SK-N-SH treated with all-trans-retinoic acid at 6 μM for 48 hours (cell line): ENCODE measurements at regions not wholly inside any gene's neighbourhood (a gene's known extent, or its start where the extent isn't known, plus 50 kb on each side); places are given as distances from the start of the nearest gene placed in this dataset.

ENCODE experiments used
- ATAC-seq: fragments of 200-7000 bp; cut with Tn5 transposase; 3 replicates; pipeline ENCODE4 v1.9.1; 2020; ENCODE audit warnings: mild to moderate bottlenecking, moderate library complexity
- ARNTL ChIP-seq: fragments of 450-650 bp; formaldehyde crosslinking; IDR thresholded peaks from 2 replicates; pipeline ENCODE4 v1.5.0; 2020; ENCODE audit warnings: low read depth, mild to moderate bottlenecking, moderate library complexity, borderline replicate concordance
- BACH2 ChIP-seq: fragments of 250-450 bp; sonication (Bioruptor Pico); IDR thresholded peaks from 2 replicates; pipeline ENCODE4 v1.9.0; 2021; ENCODE audit warnings: mild to moderate bottlenecking, borderline replicate concordance
- ESRRG ChIP-seq: fragments of 250-450 bp; sonication (Bioruptor Pico); IDR thresholded peaks from 2 replicates; pipeline ENCODE4 v1.6.1; 2021; ENCODE audit warnings: mild to moderate bottlenecking
- GLIS3 ChIP-seq: fragments of 250-450 bp; sonication (Bioruptor Pico); IDR thresholded peaks from 2 replicates; pipeline ENCODE4 v1.5.0; 2020; ENCODE audit warnings: mild to moderate bottlenecking, moderate library complexity
- ISL1 ChIP-seq: fragments of 250-450 bp; sonication (Bioruptor Pico); IDR thresholded peaks from 2 replicates; pipeline ENCODE4 v2.1.2; 2022; ENCODE audit warnings: mild to moderate bottlenecking, moderate library complexity
- OSR1 ChIP-seq: fragments of 250-450 bp; sonication (Bioruptor Pico); IDR thresholded peaks from 2 replicates; pipeline ENCODE4 v1.8.0; 2022; ENCODE audit warnings: moderate library complexity, mild to moderate bottlenecking, inconsistent platforms
- PPARA ChIP-seq: fragments of 250-450 bp; sonication (Bioruptor Pico); IDR thresholded peaks from 2 replicates; pipeline ENCODE4 v1.5.0; 2020; ENCODE audit warnings: mild to moderate bottlenecking, borderline replicate concordance
- RARB ChIP-seq: fragments of 250-450 bp; sonication (Bioruptor Pico); IDR thresholded peaks from 2 replicates; pipeline ENCODE4 v1.8.0; 2021; ENCODE audit warnings: mild to moderate bottlenecking, moderate library complexity
- SNAI2 ChIP-seq: fragments of 250-450 bp; sonication (Bioruptor Pico); IDR thresholded peaks from 2 replicates; pipeline ENCODE4 v1.5.0; 2020; ENCODE audit warnings: mild to moderate bottlenecking, moderate library complexity
- TCF4 ChIP-seq: fragments of 250-450 bp; sonication (Bioruptor Pico); IDR thresholded peaks from 2 replicates; pipeline ENCODE4 v1.8.0; 2021; ENCODE audit warnings: mild to moderate bottlenecking, moderate library complexity, borderline replicate concordance
- TOX ChIP-seq: fragments of 250-450 bp; sonication (Bioruptor Pico); IDR thresholded peaks from 2 replicates; pipeline ENCODE4 v1.8.0; 2021; ENCODE audit warnings: mild to moderate bottlenecking, moderate library complexity, borderline replicate concordance
- ZFP3 ChIP-seq: fragments of 250-450 bp; sonication (Bioruptor Pico); IDR thresholded peaks from 2 replicates; pipeline ENCODE4 v1.5.0; 2020; ENCODE audit warnings: mild to moderate bottlenecking, moderate library complexity
- ZFP30 ChIP-seq: fragments of 450-650 bp; formaldehyde crosslinking; IDR thresholded peaks from 2 replicates; pipeline ENCODE4 v1.5.0; 2022; ENCODE audit warnings: mild to moderate bottlenecking, moderate library complexity
- ZNF565 ChIP-seq: fragments of 450-650 bp; formaldehyde crosslinking; conservative IDR thresholded peaks from 2 replicates; pipeline ENCODE4 v1.5.0; 2020; ENCODE audit warnings: low read depth, mild to moderate bottlenecking, moderate library complexity
- ZNF70 ChIP-seq: fragments of 450-650 bp; formaldehyde crosslinking; IDR thresholded peaks from 2 replicates; pipeline ENCODE4 v1.5.0; 2020; ENCODE audit warnings: mild to moderate bottlenecking, moderate library complexity
- TF ChIP-seq, protein P1 (sequence below): fragments of 250-450 bp; sonication (Bioruptor Pico); IDR thresholded peaks from 2 replicates; pipeline ENCODE4 v1.5.0; 2020; ENCODE audit warnings: mild to moderate bottlenecking, moderate library complexity
- TF ChIP-seq, protein P2 (sequence below): fragments of 250-450 bp; sonication (Bioruptor Pico); IDR thresholded peaks from 2 replicates; pipeline ENCODE4 v1.8.0; 2021; ENCODE audit warnings: low read depth, mild to moderate bottlenecking, moderate library complexity, borderline replicate concordance
- TF ChIP-seq, protein P3 (sequence below): fragments of 250-450 bp; sonication (Bioruptor Pico); IDR thresholded peaks from 2 replicates; pipeline ENCODE4 v1.5.1; 2020; ENCODE audit warnings: low read depth, mild to moderate bottlenecking, moderate library complexity
- TF ChIP-seq, protein P4 (sequence below): fragments of 250-450 bp; sonication (Bioruptor Pico); IDR thresholded peaks from 2 replicates; pipeline ENCODE4 v1.8.0; 2020; ENCODE audit warnings: mild to moderate bottlenecking, moderate library complexity, borderline replicate concordance

DNA sequence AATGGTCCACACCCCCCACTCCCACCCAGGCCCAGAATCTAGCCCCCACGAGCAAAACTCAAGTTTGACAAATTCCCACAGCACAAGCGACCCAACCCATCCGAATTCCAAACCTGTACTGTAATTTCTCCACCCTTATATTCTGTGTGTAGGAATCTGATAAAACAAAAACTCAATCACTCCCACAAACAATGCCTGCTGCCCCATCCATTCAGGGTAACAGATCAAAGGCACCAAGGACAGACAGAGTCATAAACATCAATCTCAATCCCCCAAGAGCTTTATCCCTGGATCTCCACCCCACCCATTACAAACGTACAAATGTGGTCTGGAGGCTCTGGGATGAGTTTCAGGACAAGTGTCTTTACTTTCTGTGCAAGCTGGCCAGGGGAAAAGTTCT is 157.8 kb downstream of the AXIN2 start (continued):
- TF ChIP-seq, protein P1, sequence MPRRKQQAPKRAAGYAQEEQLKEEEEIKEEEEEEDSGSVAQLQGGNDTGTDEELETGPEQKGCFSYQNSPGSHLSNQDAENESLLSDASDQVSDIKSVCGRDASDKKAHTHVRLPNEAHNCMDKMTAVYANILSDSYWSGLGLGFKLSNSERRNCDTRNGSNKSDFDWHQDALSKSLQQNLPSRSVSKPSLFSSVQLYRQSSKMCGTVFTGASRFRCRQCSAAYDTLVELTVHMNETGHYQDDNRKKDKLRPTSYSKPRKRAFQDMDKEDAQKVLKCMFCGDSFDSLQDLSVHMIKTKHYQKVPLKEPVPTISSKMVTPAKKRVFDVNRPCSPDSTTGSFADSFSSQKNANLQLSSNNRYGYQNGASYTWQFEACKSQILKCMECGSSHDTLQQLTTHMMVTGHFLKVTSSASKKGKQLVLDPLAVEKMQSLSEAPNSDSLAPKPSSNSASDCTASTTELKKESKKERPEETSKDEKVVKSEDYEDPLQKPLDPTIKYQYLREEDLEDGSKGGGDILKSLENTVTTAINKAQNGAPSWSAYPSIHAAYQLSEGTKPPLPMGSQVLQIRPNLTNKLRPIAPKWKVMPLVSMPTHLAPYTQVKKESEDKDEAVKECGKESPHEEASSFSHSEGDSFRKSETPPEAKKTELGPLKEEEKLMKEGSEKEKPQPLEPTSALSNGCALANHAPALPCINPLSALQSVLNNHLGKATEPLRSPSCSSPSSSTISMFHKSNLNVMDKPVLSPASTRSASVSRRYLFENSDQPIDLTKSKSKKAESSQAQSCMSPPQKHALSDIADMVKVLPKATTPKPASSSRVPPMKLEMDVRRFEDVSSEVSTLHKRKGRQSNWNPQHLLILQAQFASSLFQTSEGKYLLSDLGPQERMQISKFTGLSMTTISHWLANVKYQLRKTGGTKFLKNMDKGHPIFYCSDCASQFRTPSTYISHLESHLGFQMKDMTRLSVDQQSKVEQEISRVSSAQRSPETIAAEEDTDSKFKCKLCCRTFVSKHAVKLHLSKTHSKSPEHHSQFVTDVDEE (CRISPR knock-in tag), result no peak
- TF ChIP-seq ISL1 (no peak), ZFP3 (CRISPR knock-in tag) (no peak), ARNTL (CRISPR knock-in tag) (no peak), BACH2 (no peak), RARB (CRISPR knock-in tag) (no peak), ZNF70 (CRISPR knock-in tag) (no peak), GLIS3 (CRISPR knock-in tag) (no peak)
- TF ChIP-seq, protein P2, sequence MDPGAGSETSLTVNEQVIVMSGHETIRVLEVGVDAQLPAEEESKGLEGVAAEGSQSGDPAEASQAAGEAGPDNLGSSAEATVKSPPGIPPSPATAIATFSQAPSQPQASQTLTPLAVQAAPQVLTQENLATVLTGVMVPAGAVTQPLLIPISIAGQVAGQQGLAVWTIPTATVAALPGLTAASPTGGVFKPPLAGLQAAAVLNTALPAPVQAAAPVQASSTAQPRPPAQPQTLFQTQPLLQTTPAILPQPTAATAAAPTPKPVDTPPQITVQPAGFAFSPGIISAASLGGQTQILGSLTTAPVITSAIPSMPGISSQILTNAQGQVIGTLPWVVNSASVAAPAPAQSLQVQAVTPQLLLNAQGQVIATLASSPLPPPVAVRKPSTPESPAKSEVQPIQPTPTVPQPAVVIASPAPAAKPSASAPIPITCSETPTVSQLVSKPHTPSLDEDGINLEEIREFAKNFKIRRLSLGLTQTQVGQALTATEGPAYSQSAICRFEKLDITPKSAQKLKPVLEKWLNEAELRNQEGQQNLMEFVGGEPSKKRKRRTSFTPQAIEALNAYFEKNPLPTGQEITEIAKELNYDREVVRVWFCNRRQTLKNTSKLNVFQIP (CRISPR knock-in tag), result no peak

DNA sequence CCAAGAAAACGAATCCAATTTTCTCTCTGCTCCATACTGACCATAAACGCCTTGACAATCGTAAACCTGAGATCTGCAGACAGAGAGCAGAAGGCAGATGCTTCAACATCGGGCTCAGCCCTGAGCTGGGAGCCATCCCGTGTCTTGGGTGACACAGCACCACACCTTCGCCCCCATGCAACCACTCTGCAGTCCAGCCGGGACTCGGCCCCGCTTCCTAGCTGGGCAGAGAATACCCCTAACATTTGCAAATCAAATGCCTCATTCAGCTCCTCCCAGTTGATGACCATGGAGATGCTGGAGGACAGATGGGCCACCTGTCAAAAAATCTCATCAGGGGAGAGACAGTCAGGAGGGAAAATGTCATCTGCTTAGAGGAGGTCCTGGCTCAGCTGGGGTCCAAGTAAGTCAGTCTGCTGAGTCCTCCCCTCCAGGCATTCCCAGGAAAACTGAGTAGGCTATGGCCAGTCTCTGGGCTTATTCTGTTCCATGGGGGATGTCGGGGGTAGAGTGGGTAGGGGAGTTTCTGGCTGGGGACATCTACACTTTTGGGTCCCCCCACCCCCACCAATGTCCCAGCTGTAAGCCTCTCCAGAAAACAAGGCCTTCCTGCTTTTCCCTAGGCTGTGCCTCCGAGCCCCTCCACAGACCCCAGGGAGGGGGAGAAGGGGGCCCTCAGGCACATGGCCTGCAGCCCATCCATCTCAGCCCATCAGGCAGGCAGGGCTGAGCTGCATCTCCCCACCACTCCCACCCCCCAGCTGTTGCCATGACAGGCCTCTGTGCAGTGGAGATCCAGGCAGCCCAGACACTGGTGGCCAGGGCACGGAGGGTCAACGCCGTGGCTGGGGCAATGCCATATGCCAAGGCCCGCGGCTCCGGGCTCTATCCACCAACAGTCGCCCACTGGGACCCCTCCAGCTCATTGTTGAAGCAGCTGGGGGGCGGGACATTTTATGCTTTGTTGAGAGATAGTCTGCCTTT is 158.6 kb downstream of the AXIN2 start:
- no peak for TF ChIP-seq RARB (CRISPR knock-in tag)
- no peak for TF ChIP-seq ZFP30 (CRISPR knock-in tag)
- TF ChIP-seq TCF4 (CRISPR knock-in tag), result no peak
- TF ChIP-seq ZFP3 (CRISPR knock-in tag), result no peak
- TF ChIP-seq, protein P3, sequence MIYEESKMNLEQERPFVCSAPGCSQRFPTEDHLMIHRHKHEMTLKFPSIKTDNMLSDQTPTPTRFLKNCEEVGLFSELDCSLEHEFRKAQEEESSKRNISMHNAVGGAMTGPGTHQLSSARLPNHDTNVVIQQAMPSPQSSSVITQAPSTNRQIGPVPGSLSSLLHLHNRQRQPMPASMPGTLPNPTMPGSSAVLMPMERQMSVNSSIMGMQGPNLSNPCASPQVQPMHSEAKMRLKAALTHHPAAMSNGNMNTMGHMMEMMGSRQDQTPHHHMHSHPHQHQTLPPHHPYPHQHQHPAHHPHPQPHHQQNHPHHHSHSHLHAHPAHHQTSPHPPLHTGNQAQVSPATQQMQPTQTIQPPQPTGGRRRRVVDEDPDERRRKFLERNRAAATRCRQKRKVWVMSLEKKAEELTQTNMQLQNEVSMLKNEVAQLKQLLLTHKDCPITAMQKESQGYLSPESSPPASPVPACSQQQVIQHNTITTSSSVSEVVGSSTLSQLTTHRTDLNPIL (CRISPR knock-in tag), result no peak
- no peak for TF ChIP-seq GLIS3 (CRISPR knock-in tag)
- no peak for TF ChIP-seq ZNF70 (CRISPR knock-in tag)
- TF ChIP-seq TOX, result no peak
- TF ChIP-seq, protein P2 (CRISPR knock-in tag), result no peak
- TF ChIP-seq, protein P4, sequence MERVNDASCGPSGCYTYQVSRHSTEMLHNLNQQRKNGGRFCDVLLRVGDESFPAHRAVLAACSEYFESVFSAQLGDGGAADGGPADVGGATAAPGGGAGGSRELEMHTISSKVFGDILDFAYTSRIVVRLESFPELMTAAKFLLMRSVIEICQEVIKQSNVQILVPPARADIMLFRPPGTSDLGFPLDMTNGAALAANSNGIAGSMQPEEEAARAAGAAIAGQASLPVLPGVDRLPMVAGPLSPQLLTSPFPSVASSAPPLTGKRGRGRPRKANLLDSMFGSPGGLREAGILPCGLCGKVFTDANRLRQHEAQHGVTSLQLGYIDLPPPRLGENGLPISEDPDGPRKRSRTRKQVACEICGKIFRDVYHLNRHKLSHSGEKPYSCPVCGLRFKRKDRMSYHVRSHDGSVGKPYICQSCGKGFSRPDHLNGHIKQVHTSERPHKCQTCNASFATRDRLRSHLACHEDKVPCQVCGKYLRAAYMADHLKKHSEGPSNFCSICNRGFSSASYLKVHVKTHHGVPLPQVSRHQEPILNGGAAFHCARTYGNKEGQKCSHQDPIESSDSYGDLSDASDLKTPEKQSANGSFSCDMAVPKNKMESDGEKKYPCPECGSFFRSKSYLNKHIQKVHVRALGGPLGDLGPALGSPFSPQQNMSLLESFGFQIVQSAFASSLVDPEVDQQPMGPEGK, result no peak
- TF ChIP-seq SNAI2 (CRISPR knock-in tag), result no peak
- TF ChIP-seq ZNF565, result no peak
- no peak for TF ChIP-seq ESRRG
- TF ChIP-seq PPARA, result no peak
- no peak for TF ChIP-seq ISL1
- TF ChIP-seq ARNTL (CRISPR knock-in tag), result no peak
- no peak for TF ChIP-seq OSR1 (CRISPR knock-in tag)
- ATAC-seq, result no peak

DNA sequence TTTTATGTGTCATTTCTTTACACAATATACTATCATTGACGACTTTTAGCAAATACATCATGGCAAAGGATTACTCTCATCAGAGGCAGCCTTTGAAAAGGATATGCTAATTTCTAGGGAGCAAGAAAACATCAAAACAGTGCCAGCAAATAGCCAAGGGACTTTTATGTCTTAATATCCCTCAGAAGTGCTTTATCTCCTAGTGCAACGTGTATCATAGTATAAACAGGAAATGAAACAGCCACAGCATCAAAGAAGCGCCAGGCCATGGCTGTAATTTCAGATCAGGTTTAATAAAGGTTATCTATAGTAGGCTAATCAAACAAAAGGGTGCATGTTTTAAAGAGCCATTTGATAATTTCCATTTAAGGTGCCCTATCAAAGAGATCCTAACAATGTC is 159.9 kb downstream of the AXIN2 start:
- ATAC-seq, result no peak
- TF ChIP-seq ZNF70 (CRISPR knock-in tag), result no peak
- TF ChIP-seq RARB (CRISPR knock-in tag), result no peak
- no peak for TF ChIP-seq ESRRG
- TF ChIP-seq, protein P2 (CRISPR knock-in tag), result no peak
- no peak for TF ChIP-seq PPARA
- no peak for TF ChIP-seq SNAI2 (CRISPR knock-in tag)
- TF ChIP-seq ZNF565, result no peak
- TF ChIP-seq ARNTL (CRISPR knock-in tag), result no peak
- TF ChIP-seq, all 23 proteins: peak for 0
